Right atrium auricular region (tissue), 2 donors: ENCODE measurements at regions not wholly inside any gene's neighbourhood (a gene's known extent, or its start where the extent isn't known, plus 50 kb on each side); places are given as distances from the start of the nearest gene placed in this dataset.

Experiments
- DNase-seq: peaks from one replicate; pipeline ENCODE4 v3.0.0-alpha.2; 2019; ENCODE audit warnings: low spot score
- H3K27ac ChIP-seq, 2 donors: fragments of 200-600 bp; sonication (generic); 1 replicate in 1 of 2; 2 replicates in 1 of 2; pipeline ENCODE4 v1.5.1; 2016 to 2019
- H3K27me3 ChIP-seq, 2 donors: fragments of 200-600 bp; sonication (generic); one replicate each; pipeline versions ENCODE4 v1.5.1 to v1.6.0; 2017 to 2019
- H3K36me3 ChIP-seq: fragments of 200-600 bp; sonication (generic); one replicate; pipeline ENCODE4 v1.5.1; 2016
- H3K4me1 ChIP-seq, 2 donors: fragments of 200-600 bp; sonication (generic); one replicate each; pipeline versions ENCODE4 v1.5.1 to v1.6.0; 2017 to 2019
- H3K4me3 ChIP-seq, 2 donors: fragments of 200-600 bp; sonication (generic); 1 replicate in 1 of 2; 2 replicates in 1 of 2; pipeline ENCODE4 v1.5.1; 2017 to 2019; ENCODE audit warnings: mild to moderate bottlenecking in 1 of 2, moderate library complexity in 1 of 2
- H3K9me3 ChIP-seq, 2 donors: fragments of 200-600 bp; sonication (generic); one replicate each; pipeline ENCODE4 v1.5.1; 2019
- CTCF ChIP-seq, 2 donors: fragments of 200-600 bp; sonication (generic); IDR thresholded peaks; one replicate each; pipeline ENCODE4 v1.5.1; 2019; ENCODE audit warnings: antibody characterized with exemption in 2 of 2

- H3K9me3 ChIP-seq = no peaks in the 10 kb centered on the region
- no peaks in the 10 kb centered on the region for H3K36me3 ChIP-seq
- no peaks in the 10 kb centered on the region for H3K4me1 ChIP-seq
- H3K4me3 ChIP-seq = no peak overlapping the region
- H3K27ac ChIP-seq = no peak overlapping the region
- no peaks in the 10 kb centered on the region for H3K27me3 ChIP-seq
- no peak for TF ChIP-seq CTCF (IDR thresholded peaks at IDR 0.05)
- no peak for DNase-seq
These were observed 184.4 kb upstream of the MEF2C start for GRCh38 chr5:89067362-89067761.

GRCh38 chr5:89065919-89066318 lies 182.9 kb upstream of the MEF2C start:
- no peak for DNase-seq

GRCh38 chr5:89064736-89065135 lies 181.8 kb upstream of the MEF2C start:
- Histone ChIP-seq H3K4me3 (no peak overlapping the region), H3K36me3 (no peaks in the 10 kb centered on the region), H3K4me1 (no peaks in the 10 kb centered on the region), H3K27ac (no peak overlapping the region), H3K9me3 (no peaks in the 10 kb centered on the region), H3K27me3 (no peaks in the 10 kb centered on the region)
- no peak for DNase-seq
- no peak for TF ChIP-seq CTCF (IDR thresholded peaks at IDR 0.05)

More at GRCh38 chr5:89065919-89066318, 182.9 kb upstream of the MEF2C start:
- Histone ChIP-seq H3K4me3 (no peak overlapping the region), H3K9me3 (no peaks in the 10 kb centered on the region), H3K27ac (no peak overlapping the region), H3K36me3 (no peaks in the 10 kb centered on the region), H3K4me1 (no peaks in the 10 kb centered on the region), H3K27me3 (no peaks in the 10 kb centered on the region)
- no peak for TF ChIP-seq CTCF (IDR thresholded peaks at IDR 0.05)

- DNase-seq = no peak
- no peak for TF ChIP-seq CTCF (IDR thresholded peaks at IDR 0.05)
These were observed 181.1 kb upstream of the MEF2C start for GRCh38 chr5:89064054-89064453.

GRCh38 chr5:89060768-89061167 lies 177.8 kb upstream of the MEF2C start:
- DNase-seq = no peak
- no peaks in the 10 kb centered on the region for H3K4me1 ChIP-seq
- no peaks in the 10 kb centered on the region for H3K36me3 ChIP-seq
- H3K4me3 ChIP-seq = no peak overlapping the region
- H3K9me3 ChIP-seq = no peaks in the 10 kb centered on the region
- TF ChIP-seq CTCF (IDR thresholded peaks at IDR 0.05) = no peak
- H3K27ac ChIP-seq = no peak overlapping the region
- no peaks in the 10 kb centered on the region for H3K27me3 ChIP-seq

More at GRCh38 chr5:89064054-89064453, 181.1 kb upstream of the MEF2C start:
- no peaks in the 10 kb centered on the region for H3K4me1 ChIP-seq
- no peaks in the 10 kb centered on the region for H3K27me3 ChIP-seq
- H3K4me3 ChIP-seq = no peak overlapping the region
- no peaks in the 10 kb centered on the region for H3K9me3 ChIP-seq
- H3K27ac ChIP-seq = no peak overlapping the region
- no peaks in the 10 kb centered on the region for H3K36me3 ChIP-seq

- no peak for TF ChIP-seq CTCF (IDR thresholded peaks at IDR 0.05)
- no peaks in the 10 kb centered on the region for H3K27me3 ChIP-seq
- no peak for DNase-seq
- H3K4me3 ChIP-seq = no peak overlapping the region
- H3K27ac ChIP-seq = no peak overlapping the region
- no peaks in the 10 kb centered on the region for H3K36me3 ChIP-seq
- H3K4me1 ChIP-seq = no peaks in the 10 kb centered on the region
- no peaks in the 10 kb centered on the region for H3K9me3 ChIP-seq
These were observed 176.3 kb upstream of the MEF2C start for GRCh38 chr5:89059274-89059673.
